ENCODE measurements at regions not wholly inside any gene's neighbourhood (a gene's known extent, or its start where the extent isn't known, plus 50 kb on each side); places are given as distances from the start of the nearest gene placed in this dataset.

DNA sequence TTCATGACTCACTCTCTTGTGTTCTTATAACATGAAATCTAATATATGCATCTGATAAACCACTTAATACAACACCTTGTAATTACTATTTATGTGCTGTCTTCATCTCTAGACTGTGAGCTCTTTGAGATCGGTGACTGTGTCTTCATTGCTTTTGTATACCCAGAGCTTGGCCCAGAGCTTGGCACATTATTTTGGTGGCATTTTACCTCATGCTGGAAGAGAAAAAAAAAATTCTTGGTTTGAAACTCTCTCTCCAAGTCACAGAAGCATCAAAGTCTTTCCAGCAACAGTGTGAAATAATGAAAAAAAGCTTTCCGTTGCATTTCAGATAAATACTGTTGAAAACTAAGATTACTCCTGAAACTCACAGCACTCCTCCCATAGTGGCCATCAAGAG, 451.6 kb downstream of the NUF2 start:
- TF ChIP-seq, protein P1, sequence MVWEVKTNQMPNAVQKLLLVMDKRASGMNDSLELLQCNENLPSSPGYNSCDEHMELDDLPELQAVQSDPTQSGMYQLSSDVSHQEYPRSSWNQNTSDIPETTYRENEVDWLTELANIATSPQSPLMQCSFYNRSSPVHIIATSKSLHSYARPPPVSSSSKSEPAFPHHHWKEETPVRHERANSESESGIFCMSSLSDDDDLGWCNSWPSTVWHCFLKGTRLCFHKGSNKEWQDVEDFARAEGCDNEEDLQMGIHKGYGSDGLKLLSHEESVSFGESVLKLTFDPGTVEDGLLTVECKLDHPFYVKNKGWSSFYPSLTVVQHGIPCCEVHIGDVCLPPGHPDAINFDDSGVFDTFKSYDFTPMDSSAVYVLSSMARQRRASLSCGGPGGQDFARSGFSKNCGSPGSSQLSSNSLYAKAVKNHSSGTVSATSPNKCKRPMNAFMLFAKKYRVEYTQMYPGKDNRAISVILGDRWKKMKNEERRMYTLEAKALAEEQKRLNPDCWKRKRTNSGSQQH (CRISPR knock-in tag; IDR thresholded peaks at IDR 0.05) = no peak
- TF ChIP-seq ZNF780A (CRISPR knock-in tag; IDR thresholded peaks at IDR 0.05) (no peak), PHTF2 (CRISPR knock-in tag; IDR thresholded peaks at IDR 0.05) (no peak), ZNF586 (CRISPR knock-in tag; conservative IDR thresholded peaks at IDR 0.05) (no peak), WHSC1 (IDR thresholded peaks at IDR 0.05; ENCODE audit: low read length) (no peak), TEAD2 (tag; IDR thresholded peaks at IDR 0.05) (no peak), ZNF668 (CRISPR knock-in tag; IDR thresholded peaks at IDR 0.05) (no peak), ZKSCAN8 (CRISPR knock-in tag; IDR thresholded peaks at IDR 0.05) (no peak), TCF7L2 (IDR thresholded peaks at IDR 0.05; ENCODE audit: low read depth, low read length) (no peak), SNRNP70 (optimal IDR thresholded peaks at IDR 0.05; ENCODE audit: low read depth, low read length) (no peak), MEF2D (tag; conservative IDR thresholded peaks at IDR 0.05; ENCODE audit: low read depth) (no peak)
- TF ChIP-seq, protein P2, sequence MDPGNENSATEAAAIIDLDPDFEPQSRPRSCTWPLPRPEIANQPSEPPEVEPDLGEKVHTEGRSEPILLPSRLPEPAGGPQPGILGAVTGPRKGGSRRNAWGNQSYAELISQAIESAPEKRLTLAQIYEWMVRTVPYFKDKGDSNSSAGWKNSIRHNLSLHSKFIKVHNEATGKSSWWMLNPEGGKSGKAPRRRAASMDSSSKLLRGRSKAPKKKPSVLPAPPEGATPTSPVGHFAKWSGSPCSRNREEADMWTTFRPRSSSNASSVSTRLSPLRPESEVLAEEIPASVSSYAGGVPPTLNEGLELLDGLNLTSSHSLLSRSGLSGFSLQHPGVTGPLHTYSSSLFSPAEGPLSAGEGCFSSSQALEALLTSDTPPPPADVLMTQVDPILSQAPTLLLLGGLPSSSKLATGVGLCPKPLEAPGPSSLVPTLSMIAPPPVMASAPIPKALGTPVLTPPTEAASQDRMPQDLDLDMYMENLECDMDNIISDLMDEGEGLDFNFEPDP (CRISPR knock-in tag; IDR thresholded peaks at IDR 0.05) = no peak
- TF ChIP-seq, protein P3, sequence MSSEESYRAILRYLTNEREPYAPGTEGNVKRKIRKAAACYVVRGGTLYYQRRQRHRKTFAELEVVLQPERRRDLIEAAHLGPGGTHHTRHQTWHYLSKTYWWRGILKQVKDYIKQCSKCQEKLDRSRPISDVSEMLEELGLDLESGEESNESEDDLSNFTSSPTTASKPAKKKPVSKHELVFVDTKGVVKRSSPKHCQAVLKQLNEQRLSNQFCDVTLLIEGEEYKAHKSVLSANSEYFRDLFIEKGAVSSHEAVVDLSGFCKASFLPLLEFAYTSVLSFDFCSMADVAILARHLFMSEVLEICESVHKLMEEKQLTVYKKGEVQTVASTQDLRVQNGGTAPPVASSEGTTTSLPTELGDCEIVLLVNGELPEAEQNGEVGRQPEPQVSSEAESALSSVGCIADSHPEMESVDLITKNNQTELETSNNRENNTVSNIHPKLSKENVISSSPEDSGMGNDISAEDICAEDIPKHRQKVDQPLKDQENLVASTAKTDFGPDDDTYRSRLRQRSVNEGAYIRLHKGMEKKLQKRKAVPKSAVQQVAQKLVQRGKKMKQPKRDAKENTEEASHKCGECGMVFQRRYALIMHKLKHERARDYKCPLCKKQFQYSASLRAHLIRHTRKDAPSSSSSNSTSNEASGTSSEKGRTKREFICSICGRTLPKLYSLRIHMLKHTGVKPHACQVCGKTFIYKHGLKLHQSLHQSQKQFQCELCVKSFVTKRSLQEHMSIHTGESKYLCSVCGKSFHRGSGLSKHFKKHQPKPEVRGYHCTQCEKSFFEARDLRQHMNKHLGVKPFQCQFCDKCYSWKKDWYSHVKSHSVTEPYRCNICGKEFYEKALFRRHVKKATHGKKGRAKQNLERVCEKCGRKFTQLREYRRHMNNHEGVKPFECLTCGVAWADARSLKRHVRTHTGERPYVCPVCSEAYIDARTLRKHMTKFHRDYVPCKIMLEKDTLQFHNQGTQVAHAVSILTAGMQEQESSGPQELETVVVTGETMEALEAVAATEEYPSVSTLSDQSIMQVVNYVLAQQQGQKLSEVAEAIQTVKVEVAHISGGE (CRISPR knock-in tag; IDR thresholded peaks at IDR 0.05) = no peak
- no peak for ATAC-seq
- in situ Hi-C loops (cut with MboI) = no loop called here

More for the DNA sequence above, 451.6 kb downstream of the NUF2 start:
- Histone ChIP-seq H3K27me3 (ENCODE audit: control insufficient read depth in 2 of 2, insufficient read depth in 2 of 2, low read length in 2 of 2) (no peaks in the 10 kb centered on the region), H3K9me1 (ENCODE audit: control insufficient read depth, insufficient read depth, low read length) (no peaks in the 10 kb centered on the region), H3K4me2 (ENCODE audit: insufficient read depth, low read length) (no peak overlapping the region), H3K27ac (ENCODE audit: extremely low read depth, low read depth, low read length) (no peak overlapping the region), H3K79me2 (ENCODE audit: control insufficient read depth, insufficient read depth, low read length) (no peaks in the 10 kb centered on the region), H2AFZ (ENCODE audit: low read depth, low read length) (no peak overlapping the region), H3K36me3 (ENCODE audit: control insufficient read depth, insufficient read depth, low read length) (no peaks in the 10 kb centered on the region), H3K9me3 (replicated peaks; ENCODE audit: control insufficient read depth, insufficient read depth, low read depth, low read length) (no peaks in the 10 kb centered on the region), H3K9ac (ENCODE audit: insufficient read depth in 1 of 2, low read depth in 2 of 2, low read length in 2 of 2) (no peak overlapping the region), H3K4me3 (no peak overlapping the region), H3K4me1 (replicated peaks in 1 of 2; ENCODE audit: control insufficient read depth in 2 of 2, insufficient read depth in 2 of 2, low read length in 2 of 2) (no peaks in the 10 kb centered on the region), H4K20me1 (replicated peaks; ENCODE audit: control insufficient read depth, insufficient read depth, low read length) (no peaks in the 10 kb centered on the region)
- DNase-seq (ENCODE audit: extremely low read depth in 1 of 4, low spot score in 3 of 4) (no peak), FAIRE-seq (no peak)
- CTCF ChIA-PET (ENCODE audit: low intra/inter-chr PET ratio) = no interaction called here
- POLR2A ChIA-PET = no interaction called here
- WGBS (ENCODE audit: insufficient coverage, low coverage, missing lambda C conversion rate) = 0% methylated on average over 2 of the region's 2 CpGs
- intact Hi-C loops (cut with micrococcal nuclease) = no loop called here
- BruUV-seq (replicated peaks) = no TSS peak

All from K562 (cell line).